ENCODE measurements at regions not wholly inside any gene's neighbourhood (a gene's known extent, or its start where the extent isn't known, plus 50 kb on each side); places are given as distances from the start of the nearest gene placed in this dataset.

DNA sequence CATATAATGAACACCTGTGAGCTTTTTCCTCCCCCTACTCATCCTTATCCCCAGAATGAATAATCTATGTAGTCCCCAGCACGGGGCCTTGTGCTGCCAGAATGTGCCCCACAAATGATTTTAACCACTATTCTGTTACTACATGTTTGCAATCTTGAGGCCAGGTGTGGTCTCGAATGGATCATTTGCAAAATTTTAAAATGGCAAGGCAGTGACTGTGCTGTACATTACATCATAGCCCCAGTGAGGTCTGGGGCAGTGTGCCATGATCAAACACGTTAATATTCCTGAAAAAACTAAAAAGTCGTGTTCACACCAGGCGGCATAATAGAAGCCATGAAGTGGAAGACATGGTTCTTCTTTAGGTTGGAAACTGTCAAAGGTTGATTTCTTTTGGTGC lies 479.9 kb upstream of the EEF2KMT start:
- H3K4me3 ChIP-seq: no peak overlapping the region
- H3K27me3 ChIP-seq: no peaks in the 10 kb centered on the region
- TF ChIP-seq, protein P1, sequence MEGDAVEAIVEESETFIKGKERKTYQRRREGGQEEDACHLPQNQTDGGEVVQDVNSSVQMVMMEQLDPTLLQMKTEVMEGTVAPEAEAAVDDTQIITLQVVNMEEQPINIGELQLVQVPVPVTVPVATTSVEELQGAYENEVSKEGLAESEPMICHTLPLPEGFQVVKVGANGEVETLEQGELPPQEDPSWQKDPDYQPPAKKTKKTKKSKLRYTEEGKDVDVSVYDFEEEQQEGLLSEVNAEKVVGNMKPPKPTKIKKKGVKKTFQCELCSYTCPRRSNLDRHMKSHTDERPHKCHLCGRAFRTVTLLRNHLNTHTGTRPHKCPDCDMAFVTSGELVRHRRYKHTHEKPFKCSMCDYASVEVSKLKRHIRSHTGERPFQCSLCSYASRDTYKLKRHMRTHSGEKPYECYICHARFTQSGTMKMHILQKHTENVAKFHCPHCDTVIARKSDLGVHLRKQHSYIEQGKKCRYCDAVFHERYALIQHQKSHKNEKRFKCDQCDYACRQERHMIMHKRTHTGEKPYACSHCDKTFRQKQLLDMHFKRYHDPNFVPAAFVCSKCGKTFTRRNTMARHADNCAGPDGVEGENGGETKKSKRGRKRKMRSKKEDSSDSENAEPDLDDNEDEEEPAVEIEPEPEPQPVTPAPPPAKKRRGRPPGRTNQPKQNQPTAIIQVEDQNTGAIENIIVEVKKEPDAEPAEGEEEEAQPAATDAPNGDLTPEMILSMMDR (IDR thresholded peaks at IDR 0.05): no peak
- no peaks in the 10 kb centered on the region for H3K9me3 ChIP-seq
- in situ Hi-C loops (cut with MboI; ENCODE audit: low pct_ligation_motif_present in 1 of 4, low pct_unique_long_range_greater_than_20kb in 1 of 4, low sequenced_read_pairs in 3 of 4) (no loop called here), intact Hi-C loops (cut with DNase I; ENCODE audit: low total_unique reads) (no loop called here)
- no peak overlapping the region for H3K27ac ChIP-seq
- H3K4me1 ChIP-seq: no peaks in the 10 kb centered on the region
- WGBS, 2 donors (ENCODE audit: low coverage in 1 of 2): 85 to 90% methylated on average over 3 to 5 of the region's 5 CpGs
- no peaks in the 10 kb centered on the region for H3K36me3 ChIP-seq
- DNase-seq: no peak

DNA sequence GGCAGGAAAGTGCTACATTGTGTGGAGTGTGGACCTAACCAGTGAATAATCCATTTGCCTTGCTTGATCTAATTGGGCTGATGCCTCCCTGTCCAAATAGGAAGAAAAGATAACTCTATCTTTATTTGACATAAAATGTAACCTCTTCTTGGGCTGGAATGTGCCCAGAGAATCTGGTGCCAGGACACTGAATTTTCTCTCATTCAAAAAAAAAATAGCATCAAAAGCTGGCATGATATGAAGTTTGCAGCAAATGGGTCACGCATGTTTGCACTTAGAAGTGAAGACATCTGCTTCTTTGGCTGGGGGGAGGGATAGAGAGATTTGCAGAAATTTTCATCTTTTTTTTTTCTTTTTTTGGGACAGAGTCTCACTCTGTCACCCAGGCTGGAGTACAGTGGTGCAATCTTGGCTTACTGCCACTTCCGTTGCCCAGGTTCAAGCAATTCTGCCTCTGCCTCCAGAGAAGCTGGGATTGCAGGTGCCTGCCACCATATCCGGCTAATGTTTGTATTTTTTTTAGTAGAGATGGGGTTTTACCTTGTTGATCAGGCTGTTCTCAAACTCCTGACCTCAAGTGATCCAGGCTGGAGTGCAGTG lies 478.2 kb upstream of the EEF2KMT start:
- Histone ChIP-seq H3K4me3 (no peak overlapping the region), H3K27me3 (no peaks in the 10 kb centered on the region), H3K9me3 (no peaks in the 10 kb centered on the region), H3K27ac (no peak overlapping the region), H3K4me1 (no peaks in the 10 kb centered on the region), H3K36me3 (no peaks in the 10 kb centered on the region)
- intact Hi-C loops (cut with DNase I; ENCODE audit: low total_unique reads) (no loop called here), in situ Hi-C loops (cut with MboI; ENCODE audit: low pct_ligation_motif_present in 1 of 4, low pct_unique_long_range_greater_than_20kb in 1 of 4, low sequenced_read_pairs in 3 of 4) (no loop called here)
- DNase-seq: no peak
- TF ChIP-seq POLR2AphosphoS5 (IDR thresholded peaks at IDR 0.05): no peak
- TF ChIP-seq, protein P1 (IDR thresholded peaks at IDR 0.05): no peak
- no peak for TF ChIP-seq POLR2A (IDR thresholded peaks at IDR 0.05)
- no peak for TF ChIP-seq EP300 (IDR thresholded peaks at IDR 0.05; ENCODE audit: low read depth)
- WGBS, 2 donors (ENCODE audit: low coverage in 1 of 2): 64 to 77% methylated on average over 3 of the region's 3 CpGs

DNA sequence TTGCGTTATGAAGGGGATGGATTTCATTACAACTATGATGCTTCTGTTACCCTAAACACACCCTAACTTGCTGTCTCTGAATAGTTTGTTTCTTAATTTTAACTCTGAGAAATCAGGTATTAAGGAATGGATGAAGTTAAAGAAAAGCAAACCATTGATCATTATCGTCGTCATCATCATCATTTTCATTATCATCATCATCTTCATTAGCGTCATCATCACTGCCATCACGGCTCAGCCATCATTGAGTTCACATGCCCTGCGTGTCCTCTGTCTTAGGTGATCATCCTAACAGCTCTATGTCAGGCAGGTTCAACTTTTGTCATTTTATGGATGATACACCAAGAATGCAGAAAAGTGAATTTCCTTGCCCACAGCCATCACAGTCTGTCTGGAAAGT lies 477.5 kb upstream of the EEF2KMT start:
- intact Hi-C loops (cut with DNase I; ENCODE audit: low total_unique reads) (no loop called here), in situ Hi-C loops (cut with MboI; ENCODE audit: low pct_ligation_motif_present in 1 of 4, low pct_unique_long_range_greater_than_20kb in 1 of 4, low sequenced_read_pairs in 3 of 4) (no loop called here)
- no peak for DNase-seq
- Histone ChIP-seq H3K4me3 (no peak overlapping the region), H3K4me1 (no peaks in the 10 kb centered on the region), H3K36me3 (no peaks in the 10 kb centered on the region), H3K9me3 (no peaks in the 10 kb centered on the region), H3K27ac (no peak overlapping the region), H3K27me3 (no peaks in the 10 kb centered on the region)
- 91 to 92% methylated on average over 6 of the region's 6 CpGs for WGBS, 2 donors (ENCODE audit: low coverage in 1 of 2)
- TF ChIP-seq EP300 (IDR thresholded peaks at IDR 0.05; ENCODE audit: low read depth) (no peak), POLR2AphosphoS5 (IDR thresholded peaks at IDR 0.05) (no peak), POLR2A (IDR thresholded peaks at IDR 0.05) (no peak)
- TF ChIP-seq, protein P1 (IDR thresholded peaks at IDR 0.05): no peak

DNA sequence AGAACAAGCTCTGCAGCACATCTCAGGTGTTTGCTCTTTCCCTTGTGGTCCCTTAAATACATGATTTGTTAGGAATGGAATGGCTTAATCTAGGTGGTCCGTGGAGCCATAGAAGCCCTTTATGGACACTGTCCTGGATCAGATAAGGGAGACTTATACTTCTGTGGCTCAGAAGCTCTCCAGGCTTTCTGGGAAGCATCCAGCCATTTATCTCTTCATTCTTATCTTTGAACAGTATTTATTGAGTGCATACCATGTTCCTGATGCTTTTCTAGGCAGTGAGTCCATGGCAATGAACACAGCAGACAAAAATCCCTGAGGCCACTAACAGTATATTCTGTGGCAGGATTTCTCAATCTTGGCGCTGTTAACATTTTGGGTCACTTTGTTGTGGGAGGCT lies 474.5 kb upstream of the EEF2KMT start:
- in situ Hi-C loops (cut with MboI; ENCODE audit: low pct_ligation_motif_present in 1 of 4, low pct_unique_long_range_greater_than_20kb in 1 of 4, low sequenced_read_pairs in 3 of 4) (no loop called here), intact Hi-C loops (cut with DNase I; ENCODE audit: low total_unique reads) (loop anchor here (1.0 kb wide), 1 partner anchor 25 kb away; no protein-coding TSS in a partner anchor)
- Histone ChIP-seq H3K9me3 (no peaks in the 10 kb centered on the region), H3K27me3 (no peaks in the 10 kb centered on the region), H3K4me3 (no peak overlapping the region), H3K27ac (no peak overlapping the region), H3K36me3 (no peaks in the 10 kb centered on the region), H3K4me1 (no peaks in the 10 kb centered on the region)
- WGBS, 2 donors (ENCODE audit: low coverage in 1 of 2): 20 to 94% methylated on average over 1 to 2 of the region's 2 CpGs
- no peak for TF ChIP-seq POLR2A (IDR thresholded peaks at IDR 0.05)
- TF ChIP-seq EP300 (IDR thresholded peaks at IDR 0.05; ENCODE audit: low read depth): no peak
- TF ChIP-seq, protein P1 (IDR thresholded peaks at IDR 0.05): no peak
- TF ChIP-seq POLR2AphosphoS5 (IDR thresholded peaks at IDR 0.05): no peak
- DNase-seq: no peak

Measured in transverse colon (tissue), 4 donors.